Activated T-helper 1 cell treated with anti-CD3 and anti-CD28 coated beads, Interleukin-12 subunit alpha, Interleukin-12 subunit beta, Interleukin-2, Interleukin-4 antibody, amounts not matched to agents 30 ng/mL and 10 ng/mL and 1 ng/mL, durations not matched to agents 14 hours and 24 hours and 36 hours (primary cell): ENCODE measurements at regions not wholly inside any gene's neighbourhood (a gene's known extent, or its start where the extent isn't known, plus 50 kb on each side); places are given as distances from the start of the nearest gene placed in this dataset.
"Not testable (repeated sequence)": the region's sequence is repeated elsewhere in the genome, so short reads cannot be mapped to it uniquely, and the experiment has no call there.

Experiments used
- DNase-seq: peaks from one replicate; pipeline ENCODE4 v3.0.0; 2021; ENCODE audit warnings: low spot score
- H3K27ac Mint-ChIP-seq: one replicate; pipeline ENCODE4 v1.8.0; 2021; ENCODE audit warnings: mild to moderate bottlenecking, mixed read lengths
- H3K27me3 Mint-ChIP-seq: one replicate; pipeline ENCODE4 v1.8.0; 2022; ENCODE audit warnings: mild to moderate bottlenecking, moderate library complexity, mixed read lengths; ENCODE audit not compliant: insufficient read depth
- H3K36me3 Mint-ChIP-seq: one replicate; pipeline ENCODE4 v1.8.0; 2021; ENCODE audit warnings: low read depth, mixed read lengths
- H3K4me1 Mint-ChIP-seq: one replicate; pipeline ENCODE4 v1.8.0; 2021; ENCODE audit warnings: low read depth, mixed read lengths
- H3K4me3 Mint-ChIP-seq: one replicate; pipeline ENCODE4 v1.8.0; 2021; ENCODE audit warnings: mild to moderate bottlenecking, moderate library complexity, mixed read lengths
- H3K9me3 Mint-ChIP-seq: one replicate; pipeline ENCODE4 v1.8.0; 2021; ENCODE audit warnings: mixed read lengths
- intact Hi-C: fragments of 100-400 bp; cut with micrococcal nuclease; formaldehyde crosslinking; loops from one replicate; pipeline ENCODE4 v1.15.1; 2024

GRCh38 chr15:87707071-87707470 lies 549.5 kb downstream of the NTRK3 start:
- H3K9me3 Mint-ChIP-seq = no peaks in the 10 kb centered on the region
- H3K27ac Mint-ChIP-seq = no peak overlapping the region
- DNase-seq = no peak
- no peaks in the 10 kb centered on the region for H3K4me1 Mint-ChIP-seq
- intact Hi-C loops = no loop called here
- peaks cover 4% of the 10 kb centered on the region for H3K27me3 Mint-ChIP-seq
- no peaks in the 10 kb centered on the region for H3K36me3 Mint-ChIP-seq
- H3K4me3 Mint-ChIP-seq = no peak overlapping the region

- DNase-seq = no peak
- Mint-ChIP-seq H3K27ac (no peak overlapping the region), H3K4me1 (no peaks in the 10 kb centered on the region), H3K36me3 (no peaks in the 10 kb centered on the region), H3K4me3 (no peak overlapping the region), H3K27me3 (peaks cover 2% of the 10 kb centered on the region), H3K9me3 (peaks cover 3% of the 10 kb centered on the region)
- intact Hi-C loops = no loop called here
These were observed 550.5 kb downstream of the NTRK3 start for GRCh38 chr15:87706001-87706400.

- Mint-ChIP-seq H3K4me1 (no peaks in the 10 kb centered on the region), H3K4me3 (no peak overlapping the region), H3K27ac (no peak overlapping the region), H3K9me3 (peaks cover 3% of the 10 kb centered on the region), H3K27me3 (peaks cover 2% of the 10 kb centered on the region), H3K36me3 (no peaks in the 10 kb centered on the region)
- no peak for DNase-seq
- intact Hi-C loops = no loop called here
These were observed 552.3 kb downstream of the NTRK3 start for GRCh38 chr15:87704276-87704675.

- no peaks in the 10 kb centered on the region for H3K36me3 Mint-ChIP-seq
- no peak overlapping the region for H3K27ac Mint-ChIP-seq
- H3K27me3 Mint-ChIP-seq = peaks cover 2% of the 10 kb centered on the region
- H3K4me3 Mint-ChIP-seq = no peak overlapping the region
- peaks cover 3% of the 10 kb centered on the region for H3K9me3 Mint-ChIP-seq
- H3K4me1 Mint-ChIP-seq = no peaks in the 10 kb centered on the region
- DNase-seq = no peak
- intact Hi-C loops = no loop called here
These were observed 553.0 kb downstream of the NTRK3 start for GRCh38 chr15:87703327-87704111.

- Mint-ChIP-seq H3K4me3 (no peak overlapping the region), H3K36me3 (no peaks in the 10 kb centered on the region), H3K9me3 (peaks cover 10% of the 10 kb centered on the region), H3K27ac (no peak overlapping the region), H3K4me1 (no peaks in the 10 kb centered on the region), H3K27me3 (peaks cover 2% of the 10 kb centered on the region)
- DNase-seq = no peak
- intact Hi-C loops = no loop called here
These were observed 554.3 kb downstream of the NTRK3 start for GRCh38 chr15:87702270-87702669.

GRCh38 chr15:87698467-87698866 lies 558.1 kb downstream of the NTRK3 start:
- H3K4me3 Mint-ChIP-seq, H3K27ac Mint-ChIP-seq, intact Hi-C loops, H3K4me1 Mint-ChIP-seq, H3K27me3 Mint-ChIP-seq, H3K36me3 Mint-ChIP-seq, DNase-seq: not testable (repeated sequence)
- peaks cover 18% of the 10 kb centered on the region for H3K9me3 Mint-ChIP-seq

- no peak overlapping the region for H3K27ac Mint-ChIP-seq
- intact Hi-C loops = no loop called here
- H3K27me3 Mint-ChIP-seq = no peaks in the 10 kb centered on the region
- no peaks in the 10 kb centered on the region for H3K4me1 Mint-ChIP-seq
- DNase-seq = no peak
- peaks cover 18% of the 10 kb centered on the region for H3K9me3 Mint-ChIP-seq
- no peak overlapping the region for H3K4me3 Mint-ChIP-seq
- H3K36me3 Mint-ChIP-seq = no peaks in the 10 kb centered on the region
These were observed 566.8 kb downstream of the NTRK3 start for GRCh38 chr15:87689716-87690115.

- H3K27ac Mint-ChIP-seq = no peak overlapping the region
- no peaks in the 10 kb centered on the region for H3K36me3 Mint-ChIP-seq
- no peaks in the 10 kb centered on the region for H3K4me1 Mint-ChIP-seq
- no peak overlapping the region for H3K4me3 Mint-ChIP-seq
- intact Hi-C loops = no loop called here
- H3K27me3 Mint-ChIP-seq = no peaks in the 10 kb centered on the region
- no peak for DNase-seq
- peaks cover 10% of the 10 kb centered on the region for H3K9me3 Mint-ChIP-seq
These were observed 569.0 kb downstream of the NTRK3 start for GRCh38 chr15:87687523-87687870.

GRCh38 chr15:87686841-87687522 lies 569.6 kb downstream of the NTRK3 start:
- H3K27ac Mint-ChIP-seq = no peak overlapping the region
- intact Hi-C loops = no loop called here
- no peaks in the 10 kb centered on the region for H3K36me3 Mint-ChIP-seq

GRCh38 chr15:87686339-87686738 lies 570.2 kb downstream of the NTRK3 start:
- Mint-ChIP-seq H3K4me3 (no peak overlapping the region), H3K4me1 (peaks cover 3% of the 10 kb centered on the region), H3K9me3 (peaks cover 16% of the 10 kb centered on the region), H3K27me3 (no peaks in the 10 kb centered on the region), H3K36me3 (no peaks in the 10 kb centered on the region), H3K27ac (no peak overlapping the region)
- DNase-seq = no peak
- intact Hi-C loops = no loop called here

More at GRCh38 chr15:87686841-87687522, 569.6 kb downstream of the NTRK3 start:
- Mint-ChIP-seq H3K4me3 (no peak overlapping the region), H3K4me1 (no peaks in the 10 kb centered on the region), H3K27me3 (no peaks in the 10 kb centered on the region), H3K9me3 (peaks cover 12% of the 10 kb centered on the region)
- no peak for DNase-seq

- intact Hi-C loops = no loop called here
These were observed 574.0 kb downstream of the NTRK3 start for GRCh38 chr15:87682527-87682926.

GRCh38 chr15:87681104-87681503 lies 575.4 kb downstream of the NTRK3 start:
- DNase-seq = no peak
- intact Hi-C loops = no loop called here
- Mint-ChIP-seq H3K9me3 (peaks cover 44% of the 10 kb centered on the region), H3K4me3 (no peak overlapping the region), H3K36me3 (no peaks in the 10 kb centered on the region), H3K27ac (no peak overlapping the region), H3K4me1 (peaks cover 9% of the 10 kb centered on the region), H3K27me3 (no peaks in the 10 kb centered on the region)

More at GRCh38 chr15:87682527-87682926, 574.0 kb downstream of the NTRK3 start:
- Mint-ChIP-seq H3K4me1 (peaks cover 9% of the 10 kb centered on the region), H3K36me3 (no peaks in the 10 kb centered on the region), H3K9me3 (peaks cover 34% of the 10 kb centered on the region), H3K4me3 (no peak overlapping the region), H3K27ac (no peak overlapping the region), H3K27me3 (no peaks in the 10 kb centered on the region)
- DNase-seq = no peak

- Mint-ChIP-seq H3K36me3 (no peaks in the 10 kb centered on the region), H3K4me1 (peaks cover 9% of the 10 kb centered on the region), H3K4me3 (no peak overlapping the region), H3K9me3 (peaks cover 49% of the 10 kb centered on the region), H3K27ac (no peak overlapping the region), H3K27me3 (no peaks in the 10 kb centered on the region)
- intact Hi-C loops = no loop called here
- DNase-seq = no peak
These were observed 576.3 kb downstream of the NTRK3 start for GRCh38 chr15:87680208-87680607.
